ENCODE measurements at regions not wholly inside any gene's neighbourhood (a gene's known extent, or its start where the extent isn't known, plus 50 kb on each side); places are given as distances from the start of the nearest gene placed in this dataset.

GRCh38 chr10:59454171-59454919 is 92.0 kb upstream of the FAM13C start:
- TF ChIP-seq CTCF (IDR thresholded peaks at IDR 0.05): no peak
- no peak for TF ChIP-seq POLR2AphosphoS5 (IDR thresholded peaks at IDR 0.05; ENCODE audit: low read depth, low read length)
- no peak for TF ChIP-seq SIN3A (IDR thresholded peaks at IDR 0.05; ENCODE audit: borderline replicate concordance, insufficient read depth, low read depth, low read length)
- no peak for TF ChIP-seq TCF7L2 (IDR thresholded peaks at IDR 0.05; ENCODE audit: low read depth, low read length)

All from Panc1 (cell line).